ENCODE measurements at regions not wholly inside any gene's neighbourhood (a gene's known extent, or its start where the extent isn't known, plus 50 kb on each side); places are given as distances from the start of the nearest gene placed in this dataset.
A peak's percentile ranks its signal among the peaks of the same experiment; 100 is the strongest.

GRCh38 chr3:27590437-27591298 is 106.5 kb upstream of the SLC4A7 start:
- DNase-seq, result no peak

GRCh38 chr3:27589795-27590194 is 105.6 kb upstream of the SLC4A7 start:
- no peak for DNase-seq

GRCh38 chr3:27585429-27585828 is 101.2 kb upstream of the SLC4A7 start:
- DNase-seq, result no peak

- no peak for DNase-seq
Measured at GRCh38 chr3:27584874-27585273, 100.7 kb upstream of the SLC4A7 start.

GRCh38 chr3:27581852-27582251 is 97.7 kb upstream of the SLC4A7 start:
- DNase-seq, result no peak

- DNase-seq, result no peak
Measured at GRCh38 chr3:27578032-27578431, 93.8 kb upstream of the SLC4A7 start.

- DNase-seq, result no peak
Measured at GRCh38 chr3:27577504-27577903, 93.3 kb upstream of the SLC4A7 start.

- DNase-seq, result no peak
Measured at GRCh38 chr3:27576171-27576570, 92.0 kb upstream of the SLC4A7 start.

GRCh38 chr3:27575499-27575898 is 91.3 kb upstream of the SLC4A7 start:
- DNase-seq, result no peak

- DNase-seq, result no peak
Measured at GRCh38 chr3:27574438-27574795, 90.2 kb upstream of the SLC4A7 start.

- DNase-seq, result no peak
Measured at GRCh38 chr3:27573780-27574437, 89.7 kb upstream of the SLC4A7 start.

- no peak for DNase-seq
Measured at GRCh38 chr3:27573138-27573537, 89.0 kb upstream of the SLC4A7 start.

GRCh38 chr3:27571345-27571744 is 87.2 kb upstream of the SLC4A7 start:
- DNase-seq, result no peak

- DNase-seq, result no peak
Measured at GRCh38 chr3:27570421-27571106, 86.4 kb upstream of the SLC4A7 start.

- DNase-seq, result no peak
Measured at GRCh38 chr3:27568393-27568792, 84.2 kb upstream of the SLC4A7 start.

- DNase-seq, result no peak
Measured at GRCh38 chr3:27567251-27567650, 83.1 kb upstream of the SLC4A7 start.

- DNase-seq, result no peak
Measured at GRCh38 chr3:27565201-27565852, 81.1 kb upstream of the SLC4A7 start.

GRCh38 chr3:27561576-27561975 is 77.4 kb upstream of the SLC4A7 start:
- no peak for DNase-seq

GRCh38 chr3:27560484-27561056 is 76.4 kb upstream of the SLC4A7 start:
- peak; percentile 30 for DNase-seq

GRCh38 chr3:27559835-27560234 is 75.7 kb upstream of the SLC4A7 start:
- no peak for DNase-seq

GRCh38 chr3:27559381-27559780 is 75.2 kb upstream of the SLC4A7 start:
- DNase-seq, result no peak

- no peak for DNase-seq
Measured at GRCh38 chr3:27557411-27557810, 73.2 kb upstream of the SLC4A7 start.

- no peak for DNase-seq
Measured at GRCh38 chr3:27556887-27557286, 72.7 kb upstream of the SLC4A7 start.

All from CD4-positive, alpha-beta T cell treated with Interleukin-15 for 1 hour (primary cell).